Tibial artery (tissue), 4 donors: ENCODE measurements at regions not wholly inside any gene's neighbourhood (a gene's known extent, or its start where the extent isn't known, plus 50 kb on each side); places are given as distances from the start of the nearest gene placed in this dataset.

ENCODE experiments used
- DNase-seq, 2 donors: peaks; one replicate each; pipeline ENCODE4 v3.0.0-alpha.2; 2019
- H3K27ac ChIP-seq, 2 donors: fragments of 200-600 bp; sonication (generic) in 1 of 2; 1 replicate in 1 of 2; 2 replicates in 1 of 2; pipeline ENCODE4 v1.5.1; 2018 to 2019; ENCODE audit warnings: mild to moderate bottlenecking in 1 of 2
- H3K27me3 ChIP-seq, 2 donors: fragments of 200-600 bp; sonication (generic) in 1 of 2; one replicate each; pipeline versions ENCODE4 v1.5.1 to v1.6.0; 2016 to 2019
- H3K36me3 ChIP-seq, 3 donors: fragments of 200-600 bp; sonication (generic) in 2 of 3; one replicate each; pipeline ENCODE4 v1.5.1; 2016 to 2019; ENCODE audit warnings: mild to moderate bottlenecking in 2 of 3
- H3K4me1 ChIP-seq, 4 donors: fragments of 200-600 bp; sonication (generic) in 2 of 4; 1 replicate in 3 of 4; 2 replicates in 1 of 4; pipeline ENCODE4 v1.5.1; 2016 to 2019
- H3K4me3 ChIP-seq, 2 donors: fragments of 200-600 bp; sonication (generic) in 1 of 2; 1 replicate in 1 of 2; 2 replicates in 1 of 2; pipeline ENCODE4 v1.5.1; 2018 to 2019; ENCODE audit warnings: mild to moderate bottlenecking in 2 of 2
- H3K9me3 ChIP-seq, 3 donors: fragments of 200-600 bp; sonication (generic) in 1 of 3; one replicate each; pipeline ENCODE4 v1.5.1; 2016 to 2019
- intact Hi-C: fragments of 100-400 bp; cut with DNase I; formaldehyde crosslinking; loops from one replicate; pipeline ENCODE4 v1.15.0; 2023; ENCODE audit warnings: low total_unique reads
- TF ChIP-seq, protein P1 (sequence below), 2 experiments: fragments of 200-600 bp in 1 of 2; fragments of 450-650 bp in 1 of 2; IDR thresholded peaks; one replicate each; pipeline ENCODE4 v1.5.1; 2017 to 2019; ENCODE audit warnings: antibody characterized with exemption in 2 of 2, mild to moderate bottlenecking in 1 of 2, moderate library complexity in 1 of 2

GRCh38 chr14:42000450-42000849 lies 393.8 kb downstream of the LRFN5 start:
- Histone ChIP-seq H3K36me3 (no peaks in the 10 kb centered on the region), H3K4me1 (no peaks in the 10 kb centered on the region), H3K27ac (no peak overlapping the region), H3K9me3 (no peaks in the 10 kb centered on the region), H3K27me3 (no peaks in the 10 kb centered on the region), H3K4me3 (no peak overlapping the region)
- intact Hi-C loops = no loop called here
- no peak for DNase-seq
- TF ChIP-seq, protein P1, sequence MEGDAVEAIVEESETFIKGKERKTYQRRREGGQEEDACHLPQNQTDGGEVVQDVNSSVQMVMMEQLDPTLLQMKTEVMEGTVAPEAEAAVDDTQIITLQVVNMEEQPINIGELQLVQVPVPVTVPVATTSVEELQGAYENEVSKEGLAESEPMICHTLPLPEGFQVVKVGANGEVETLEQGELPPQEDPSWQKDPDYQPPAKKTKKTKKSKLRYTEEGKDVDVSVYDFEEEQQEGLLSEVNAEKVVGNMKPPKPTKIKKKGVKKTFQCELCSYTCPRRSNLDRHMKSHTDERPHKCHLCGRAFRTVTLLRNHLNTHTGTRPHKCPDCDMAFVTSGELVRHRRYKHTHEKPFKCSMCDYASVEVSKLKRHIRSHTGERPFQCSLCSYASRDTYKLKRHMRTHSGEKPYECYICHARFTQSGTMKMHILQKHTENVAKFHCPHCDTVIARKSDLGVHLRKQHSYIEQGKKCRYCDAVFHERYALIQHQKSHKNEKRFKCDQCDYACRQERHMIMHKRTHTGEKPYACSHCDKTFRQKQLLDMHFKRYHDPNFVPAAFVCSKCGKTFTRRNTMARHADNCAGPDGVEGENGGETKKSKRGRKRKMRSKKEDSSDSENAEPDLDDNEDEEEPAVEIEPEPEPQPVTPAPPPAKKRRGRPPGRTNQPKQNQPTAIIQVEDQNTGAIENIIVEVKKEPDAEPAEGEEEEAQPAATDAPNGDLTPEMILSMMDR (IDR thresholded peaks at IDR 0.05) = no peak

DNA sequence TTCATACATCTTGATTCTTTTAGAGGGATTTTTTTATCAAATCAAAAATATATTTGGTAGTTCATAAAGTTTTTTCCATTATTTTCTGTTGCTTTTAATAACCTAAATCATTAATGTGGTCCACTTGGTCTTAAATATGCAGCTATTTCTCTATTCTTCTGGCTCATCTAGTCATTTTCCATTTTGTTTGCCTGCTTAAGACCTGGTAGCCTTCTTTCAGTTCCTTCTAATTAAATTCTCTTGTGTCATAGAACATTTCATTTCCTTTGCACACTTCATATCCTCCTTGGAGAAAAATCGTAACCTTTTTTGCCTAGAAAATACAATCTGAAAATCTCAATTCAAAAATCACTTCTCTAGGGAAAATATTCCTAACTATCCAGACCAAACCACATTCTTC lies 387.0 kb downstream of the LRFN5 start:
- H3K4me3 ChIP-seq = no peak overlapping the region
- TF ChIP-seq, protein P1 (IDR thresholded peaks at IDR 0.05) = no peak
- DNase-seq = no peak
- H3K4me1 ChIP-seq = no peaks in the 10 kb centered on the region
- no peaks in the 10 kb centered on the region for H3K9me3 ChIP-seq
- intact Hi-C loops = no loop called here
- H3K27ac ChIP-seq = no peak overlapping the region
- H3K36me3 ChIP-seq = no peaks in the 10 kb centered on the region
- no peaks in the 10 kb centered on the region for H3K27me3 ChIP-seq

GRCh38 chr14:41986700-41987099 lies 380.0 kb downstream of the LRFN5 start:
- Histone ChIP-seq H3K9me3 (no peaks in the 10 kb centered on the region), H3K27me3 (no peaks in the 10 kb centered on the region), H3K36me3 (no peaks in the 10 kb centered on the region), H3K4me1 (no peaks in the 10 kb centered on the region), H3K4me3 (no peak overlapping the region), H3K27ac (no peak overlapping the region)
- no peak for DNase-seq
- intact Hi-C loops = no loop called here
- TF ChIP-seq, protein P1 (IDR thresholded peaks at IDR 0.05) = no peak

DNA sequence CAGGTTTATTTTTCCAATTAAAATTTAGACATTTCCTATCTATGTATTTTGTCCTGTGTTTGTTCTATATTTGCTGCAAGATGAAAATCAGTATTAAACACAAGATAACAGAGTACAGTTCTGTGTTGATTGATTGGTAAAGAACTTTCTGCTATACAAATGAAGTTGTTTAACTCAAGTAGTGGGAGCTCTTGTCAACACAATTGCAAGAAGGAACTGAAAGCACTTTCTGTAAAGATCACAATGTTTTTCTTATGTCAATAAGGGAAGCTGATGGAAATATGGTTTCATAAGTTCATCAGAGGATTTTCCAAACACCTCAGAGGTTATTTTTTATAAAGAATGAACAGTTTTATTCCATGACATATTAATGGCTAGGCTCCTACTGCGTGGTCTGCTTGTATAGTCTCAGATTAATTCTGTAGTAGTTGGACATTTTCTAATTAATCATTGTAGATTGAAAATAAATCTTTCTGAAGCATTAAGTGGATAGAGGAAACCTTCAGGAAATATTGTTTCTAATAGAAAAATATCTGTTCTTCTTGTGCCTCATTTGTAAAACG lies 379.5 kb downstream of the LRFN5 start:
- Histone ChIP-seq H3K4me3 (no peak overlapping the region), H3K4me1 (no peaks in the 10 kb centered on the region), H3K36me3 (no peaks in the 10 kb centered on the region), H3K9me3 (no peaks in the 10 kb centered on the region), H3K27ac (no peak overlapping the region), H3K27me3 (no peaks in the 10 kb centered on the region)
- TF ChIP-seq, protein P1 (IDR thresholded peaks at IDR 0.05) = no peak
- intact Hi-C loops = no loop called here
- no peak for DNase-seq

DNA sequence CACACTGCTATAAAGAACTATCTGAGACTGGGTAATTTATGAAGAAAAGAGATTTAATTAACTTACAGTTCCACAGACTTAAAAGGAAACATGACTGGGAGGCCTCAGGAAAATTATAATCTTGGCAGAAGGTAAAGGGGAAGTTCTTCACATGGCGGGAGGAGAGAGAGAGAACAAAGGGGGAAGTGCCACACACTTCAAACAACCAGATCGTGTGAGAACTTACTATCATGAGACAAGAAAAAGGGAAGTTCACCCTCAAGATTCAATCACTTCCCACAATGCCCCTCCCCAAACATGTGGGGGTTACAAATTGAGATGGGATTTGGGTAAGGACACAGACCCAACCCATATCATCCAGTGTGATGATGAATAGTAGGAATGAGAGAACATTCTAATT lies 366.5 kb downstream of the LRFN5 start:
- peaks cover 0 to 19% (median 11%) of the 10 kb centered on the region in 3 donors for H3K9me3 ChIP-seq
- TF ChIP-seq, protein P1 (IDR thresholded peaks at IDR 0.05) = no peak
- no peaks in the 10 kb centered on the region for H3K27me3 ChIP-seq
- no peaks in the 10 kb centered on the region for H3K36me3 ChIP-seq
- intact Hi-C loops = no loop called here
- no peak for DNase-seq
- H3K4me3 ChIP-seq = no peak overlapping the region
- no peak overlapping the region for H3K27ac ChIP-seq
- H3K4me1 ChIP-seq = no peaks in the 10 kb centered on the region

DNA sequence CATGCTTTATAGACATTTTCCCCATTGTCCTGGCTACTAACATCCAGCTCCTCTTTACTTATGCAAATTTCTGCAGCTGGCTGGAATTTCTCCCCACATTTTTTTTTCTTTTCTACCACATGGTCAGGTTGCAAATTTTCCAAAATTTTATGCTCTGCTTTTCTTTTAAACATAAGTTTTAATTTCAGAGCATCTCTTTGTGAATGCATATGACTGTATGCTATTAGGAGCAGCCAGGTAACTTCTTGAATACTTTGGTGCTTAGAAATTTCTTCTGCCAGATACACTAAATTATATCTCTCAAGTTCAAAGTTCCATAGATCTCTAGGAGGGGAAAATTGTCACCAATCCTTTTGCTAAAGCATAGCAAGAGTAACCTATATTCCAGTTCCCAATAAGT lies 365.9 kb downstream of the LRFN5 start:
- H3K9me3 ChIP-seq = peaks cover 0 to 19% (median 11%) of the 10 kb centered on the region in 3 donors
- DNase-seq = no peak
- H3K4me1 ChIP-seq = no peaks in the 10 kb centered on the region
- no peak overlapping the region for H3K4me3 ChIP-seq
- H3K27me3 ChIP-seq = no peaks in the 10 kb centered on the region
- TF ChIP-seq, protein P1 (IDR thresholded peaks at IDR 0.05) = no peak
- no peaks in the 10 kb centered on the region for H3K36me3 ChIP-seq
- intact Hi-C loops = no loop called here
- H3K27ac ChIP-seq = no peak overlapping the region
